DOHH2 (cell line): ENCODE measurements at regions not wholly inside any gene's neighbourhood (a gene's known extent, or its start where the extent isn't known, plus 50 kb on each side); places are given as distances from the start of the nearest gene placed in this dataset.

Source experiments
- H3F3A ChIP-seq: fragments of 200-600 bp; sonication (generic), shearing (Covaris generic); 2 replicates; pipeline ENCODE4 v1.6.0; 2016; ENCODE audit warnings: antibody characterized with exemption, mild to moderate bottlenecking; ENCODE audit not compliant: control insufficient read depth, insufficient read depth
- H3K27ac ChIP-seq: fragments of 200-600 bp; sonication (generic); 2 replicates; pipeline ENCODE4 v1.5.1; 2014; ENCODE audit warnings: low read depth, mild to moderate bottlenecking, low read length, moderate library complexity
- H3K27me3 ChIP-seq: fragments of 200-600 bp; sonication (generic); 2 replicates; pipeline ENCODE4 v1.6.1; 2014; ENCODE audit warnings: mild to moderate bottlenecking, low read length, mixed read lengths; ENCODE audit not compliant: control insufficient read depth
- H3K36me3 ChIP-seq: fragments of 200-600 bp; sonication (generic); 2 replicates; pipeline ENCODE4 v1.6.1; 2014; ENCODE audit warnings: mild to moderate bottlenecking, low read length, moderate library complexity, mixed read lengths; ENCODE audit not compliant: control insufficient read depth
- H3K4me1 ChIP-seq: fragments of 200-600 bp; sonication (generic); 2 replicates; pipeline ENCODE4 v1.6.1; 2014; ENCODE audit warnings: mild to moderate bottlenecking, low read length, mixed read lengths; ENCODE audit not compliant: control insufficient read depth
- H3K4me2 ChIP-seq: fragments of 200-600 bp; sonication (generic); 2 replicates; pipeline ENCODE4 v1.6.0; 2014; ENCODE audit warnings: mild to moderate bottlenecking, low read length, moderate library complexity
- H3K4me3 ChIP-seq: fragments of 200-600 bp; sonication (generic); 2 replicates; pipeline ENCODE4 v1.5.1; 2014; ENCODE audit warnings: mild to moderate bottlenecking, low read length, mixed read lengths
- H3K79me2 ChIP-seq: fragments of 200-600 bp; sonication (generic); 2 replicates; pipeline ENCODE4 v1.6.1; 2014; ENCODE audit warnings: mild to moderate bottlenecking, low read length, mixed read lengths; ENCODE audit not compliant: control insufficient read depth
- H3K9me2 ChIP-seq: fragments of 200-600 bp; sonication (generic); replicated peaks from 2 replicates; pipeline ENCODE4 v1.6.1; 2014; ENCODE audit warnings: mild to moderate bottlenecking, low read length, mixed read lengths; ENCODE audit not compliant: control insufficient read depth
- H3K9me3 ChIP-seq: fragments of 200-600 bp; sonication (generic); 2 replicates; pipeline ENCODE4 v1.6.1; 2014; ENCODE audit warnings: antibody characterized with exemption, low read length, mixed read lengths; ENCODE audit not compliant: control insufficient read depth, insufficient read depth
- H4K20me1 ChIP-seq: fragments of 200-600 bp; sonication (generic); 2 replicates; pipeline ENCODE4 v1.6.0; 2014; ENCODE audit warnings: low read depth, mild to moderate bottlenecking, antibody characterized with exemption, low read length, moderate library complexity; ENCODE audit not compliant: control insufficient read depth, insufficient read depth
- CTCF ChIP-seq: fragments of 200-600 bp; sonication (generic); IDR thresholded peaks from one replicate; pipeline ENCODE4 v1.5.1; 2014; ENCODE audit warnings: antibody characterized with exemption, mild to moderate bottlenecking, low read depth, low read length; ENCODE audit not compliant: poor library complexity, severe bottlenecking
- EZH2phosphoT487 ChIP-seq: fragments of 200-600 bp; sonication (generic); IDR thresholded peaks from 2 replicates; pipeline ENCODE4 v1.6.1; 2017; ENCODE audit warnings: borderline replicate concordance, mild to moderate bottlenecking, antibody characterized with exemption, low read length, moderate library complexity, mixed read lengths

GRCh38 chr9:104339692-104340091 is 164.4 kb upstream of the OR13F1 start:
- Histone ChIP-seq H3K27ac (no peak overlapping the region), H3K4me2 (no peak overlapping the region), H3K4me3 (no peak overlapping the region), H3K36me3 (no peaks in the 10 kb centered on the region), H3K4me1 (no peaks in the 10 kb centered on the region), H3K9me3 (no peaks in the 10 kb centered on the region), H3K27me3 (no peaks in the 10 kb centered on the region), H3K9me2 (no peaks in the 10 kb centered on the region), H4K20me1 (no peaks in the 10 kb centered on the region), H3F3A (no peaks in the 10 kb centered on the region), H3K79me2 (no peaks in the 10 kb centered on the region)
- TF ChIP-seq EZH2phosphoT487 (no peak), CTCF (no peak)

GRCh38 chr9:104342552-104342951 is 161.5 kb upstream of the OR13F1 start:
- no peak overlapping the region for H3K27ac ChIP-seq
- TF ChIP-seq EZH2phosphoT487: no peak
- no peak for TF ChIP-seq CTCF
- H3K9me2 ChIP-seq: no peaks in the 10 kb centered on the region
- H3K4me1 ChIP-seq: no peaks in the 10 kb centered on the region
- H3K79me2 ChIP-seq: no peaks in the 10 kb centered on the region
- H3F3A ChIP-seq: no peaks in the 10 kb centered on the region
- H3K36me3 ChIP-seq: no peaks in the 10 kb centered on the region
- H3K27me3 ChIP-seq: no peaks in the 10 kb centered on the region
- no peak overlapping the region for H3K4me2 ChIP-seq
- H3K4me3 ChIP-seq: no peak overlapping the region
- no peaks in the 10 kb centered on the region for H4K20me1 ChIP-seq
- no peaks in the 10 kb centered on the region for H3K9me3 ChIP-seq

- H3K36me3 ChIP-seq: no peaks in the 10 kb centered on the region
- H3F3A ChIP-seq: no peaks in the 10 kb centered on the region
- H3K9me2 ChIP-seq: no peaks in the 10 kb centered on the region
- H3K27ac ChIP-seq: no peak overlapping the region
- no peak overlapping the region for H3K4me2 ChIP-seq
- no peaks in the 10 kb centered on the region for H3K4me1 ChIP-seq
- TF ChIP-seq CTCF (no peak), EZH2phosphoT487 (no peak)
- H3K27me3 ChIP-seq: no peaks in the 10 kb centered on the region
- H4K20me1 ChIP-seq: no peaks in the 10 kb centered on the region
- no peaks in the 10 kb centered on the region for H3K9me3 ChIP-seq
- no peaks in the 10 kb centered on the region for H3K79me2 ChIP-seq
- no peak overlapping the region for H3K4me3 ChIP-seq
These were observed 159.0 kb upstream of the OR13F1 start for GRCh38 chr9:104345061-104345460.

- no peaks in the 10 kb centered on the region for H3K9me2 ChIP-seq
- no peaks in the 10 kb centered on the region for H3K79me2 ChIP-seq
- H3K4me1 ChIP-seq: no peaks in the 10 kb centered on the region
- H3K27me3 ChIP-seq: no peaks in the 10 kb centered on the region
- no peaks in the 10 kb centered on the region for H3F3A ChIP-seq
- no peak overlapping the region for H3K4me3 ChIP-seq
- no peaks in the 10 kb centered on the region for H4K20me1 ChIP-seq
- H3K9me3 ChIP-seq: no peaks in the 10 kb centered on the region
- TF ChIP-seq CTCF: no peak
- no peak for TF ChIP-seq EZH2phosphoT487
- H3K27ac ChIP-seq: no peak overlapping the region
- no peak overlapping the region for H3K4me2 ChIP-seq
- H3K36me3 ChIP-seq: no peaks in the 10 kb centered on the region
These were observed 153.5 kb upstream of the OR13F1 start for GRCh38 chr9:104350541-104350940.
